Fibroblast of mammary gland (primary cell): ENCODE measurements at regions not wholly inside any gene's neighbourhood (a gene's known extent, or its start where the extent isn't known, plus 50 kb on each side); places are given as distances from the start of the nearest gene placed in this dataset.

Source experiments
- DNase-seq: peaks from one replicate; pipeline ENCODE4 v3.0.0-alpha.2; 2010; ENCODE audit warnings: low read depth
- H3K4me3 ChIP-seq: 2 replicates; pipeline ENCODE4 v1.5.1; 2011; ENCODE audit warnings: low read depth, mild to moderate bottlenecking, low read length, moderate library complexity; ENCODE audit not compliant: control insufficient read depth
- CTCF ChIP-seq: conservative IDR thresholded peaks from 2 replicates; pipeline ENCODE4 v1.5.1; 2011; ENCODE audit warnings: low read depth, low read length, inconsistent platforms; ENCODE audit not compliant: control insufficient read depth, insufficient read depth

- no peak for DNase-seq
Observed at GRCh38 chr3:194939949-194940770, 254.5 kb downstream of the FAM43A start.

GRCh38 chr3:194941360-194941955, 255.8 kb downstream of the FAM43A start:
- no peak for TF ChIP-seq CTCF
- DNase-seq, result no peak

More at GRCh38 chr3:194939949-194940770, 254.5 kb downstream of the FAM43A start:
- no peak for TF ChIP-seq CTCF
- no peak overlapping the region for H3K4me3 ChIP-seq

GRCh38 chr3:194941956-194942511, 256.4 kb downstream of the FAM43A start:
- H3K4me3 ChIP-seq, result no peak overlapping the region
- no peak for TF ChIP-seq CTCF
- no peak for DNase-seq

More at GRCh38 chr3:194941360-194941955, 255.8 kb downstream of the FAM43A start:
- no peak overlapping the region for H3K4me3 ChIP-seq

- no peak for DNase-seq
- H3K4me3 ChIP-seq, result no peak overlapping the region
- no peak for TF ChIP-seq CTCF
Observed at GRCh38 chr3:194944526-194944925, 258.8 kb downstream of the FAM43A start.

- no peak for DNase-seq
- no peak overlapping the region for H3K4me3 ChIP-seq
- no peak for TF ChIP-seq CTCF
Observed at GRCh38 chr3:194945508-194945907, 259.8 kb downstream of the FAM43A start.

GRCh38 chr3:194946091-194946490, 260.4 kb downstream of the FAM43A start:
- no peak for TF ChIP-seq CTCF
- no peak overlapping the region for H3K4me3 ChIP-seq
- no peak for DNase-seq
